Pancreas (tissue), 10 donors: ENCODE measurements at regions not wholly inside any gene's neighbourhood (a gene's known extent, or its start where the extent isn't known, plus 50 kb on each side); places are given as distances from the start of the nearest gene placed in this dataset.
"Not testable (repeated sequence)": the region's sequence is repeated elsewhere in the genome, so short reads cannot be mapped to it uniquely, and the experiment has no call there.

Experiments
- ATAC-seq, 4 donors: fragments of 200-7000 bp; cut with Tn5 transposase; one replicate each; pipeline versions ENCODE4 v1.8.0 to v1.9.1; 2020; ENCODE audit warnings: mild to moderate bottlenecking in 4 of 4, moderate library complexity in 4 of 4
- DNase-seq, 6 donors: peaks; one replicate each; pipeline ENCODE4 v3.0.0-alpha.2; 2020
- FAIRE-seq: peaks from 2 replicates; lab custom pipeline; 2012; peaks lifted over from hg19 to GRCh38; lab: Jason Lieb, UNC
- H3K27ac ChIP-seq, 4 donors: fragments of 200-600 bp; sonication (generic); 1 replicate in 3 of 4; 2 replicates in 1 of 4; pipeline versions ENCODE4 v1.5.0 to v1.8.0; 2020
- H3K27me3 ChIP-seq, 4 donors: fragments of 200-600 bp; one replicate each; pipeline ENCODE4 v1.8.0; 2021
- H3K36me3 ChIP-seq, 3 donors: fragments of 200-600 bp; sonication (generic) in 1 of 3; one replicate each; pipeline versions ENCODE4 v1.5.0 to v1.8.0; 2020 to 2021
- H3K4me1 ChIP-seq, 3 donors: fragments of 200-600 bp; one replicate each; pipeline ENCODE4 v1.8.0; 2021
- H3K4me3 ChIP-seq, 4 donors: fragments of 200-600 bp; sonication (generic) in 2 of 4; one replicate each; pipeline versions ENCODE4 v1.5.0 to v1.8.0; 2020 to 2021
- H3K9me3 ChIP-seq, 4 donors: fragments of 200-600 bp; one replicate each; pipeline ENCODE4 v1.8.0; 2021
- CTCF ChIP-seq, 4 donors: fragments of 200-600 bp; sonication (generic) in 3 of 4; IDR thresholded peaks; one replicate each; pipeline versions ENCODE4 v1.5.0 to v1.8.0; 2021; ENCODE audit warnings: antibody characterized with exemption in 4 of 4
- WGBS, 2 donors: extraction: QIAGEN DNeasy Blood & Tissue Kit; methylation state at CpG; one replicate each; pipeline ENCODE4 v1.1.7; 2013; 5-methylcytosine and 5-hydroxymethylcytosine counted together
- intact Hi-C, 3 donors: fragments of 100-400 bp; cut with DNase I; formaldehyde crosslinking; loops; one replicate each; pipeline versions ENCODE4 v1.11.1 to v1.14.2; 2022
- donor health status: healthy with polysubstance abuse.
- donor health status: DM: no; HTN: no; CAD: no; lungs with moderate emphysema.
- donor health status: DM: no; HTN: no; CAD: no.
- donor health status: control.
- donor health status: control.
- donor health status: Bipolar disorder and iron deficiency.
- donor health status: DM: yes; HTN: yes; CAD: no.
- donor health status: DM: no; HTN: no; CAD: no.
- donor health status: DM: no; HTN: no; CAD: no.
- donor health status: DM: yes; HTN: yes; CAD: no.

GRCh38 chrY:21701951-21702350 lies 167.3 kb downstream of the RBMY1A1 start:
- H3K36me3 ChIP-seq, H3K27me3 ChIP-seq, FAIRE-seq, DNase-seq, ATAC-seq, H3K9me3 ChIP-seq, H3K4me3 ChIP-seq, H3K27ac ChIP-seq, intact Hi-C loops, H3K4me1 ChIP-seq: not testable (repeated sequence)
- 34% methylated on average over 1 of the region's 1 CpG; no CpG with 5 or more reads in 1 of the 2 donors for WGBS, 2 donors

- ATAC-seq, FAIRE-seq, H3K36me3 ChIP-seq, H3K27me3 ChIP-seq, H3K4me3 ChIP-seq, H3K9me3 ChIP-seq, DNase-seq, H3K27ac ChIP-seq, intact Hi-C loops, H3K4me1 ChIP-seq: not testable (repeated sequence)
- WGBS, 2 donors, result 37% methylated on average over 5 of the region's 5 CpGs; no CpG with 5 or more reads in 1 of the 2 donors
Observed at GRCh38 chrY:21702927-21703326, 168.2 kb downstream of the RBMY1A1 start.

- no peak overlapping the region for H3K27ac ChIP-seq
- FAIRE-seq (no peak), DNase-seq (no peak), ATAC-seq (no peak)
- no peaks in the 10 kb centered on the region for H3K27me3 ChIP-seq
- no peaks in the 10 kb centered on the region for H3K9me3 ChIP-seq
- intact Hi-C loops, result no loop called here
- no peak overlapping the region for H3K4me3 ChIP-seq
- no peaks in the 10 kb centered on the region for H3K4me1 ChIP-seq
- H3K36me3 ChIP-seq, result no peaks in the 10 kb centered on the region
- no peak for TF ChIP-seq CTCF (IDR thresholded peaks at IDR 0.05)
Observed at GRCh38 chrY:21705309-21705708, 170.6 kb downstream of the RBMY1A1 start.

GRCh38 chrY:21706611-21707010 lies 171.9 kb downstream of the RBMY1A1 start:
- H3K9me3 ChIP-seq, H3K27me3 ChIP-seq, H3K27ac ChIP-seq, intact Hi-C loops, H3K36me3 ChIP-seq, H3K4me3 ChIP-seq, ATAC-seq, FAIRE-seq, DNase-seq, H3K4me1 ChIP-seq: not testable (repeated sequence)
- WGBS, 2 donors, result 51% methylated on average over 3 of the region's 3 CpGs; no CpG with 5 or more reads in 1 of the 2 donors

GRCh38 chrY:21735489-21736060 lies 158.8 kb downstream of the RBMY1D start:
- H3K4me3 ChIP-seq, H3K27ac ChIP-seq, H3K4me1 ChIP-seq, H3K9me3 ChIP-seq, DNase-seq, H3K36me3 ChIP-seq, H3K27me3 ChIP-seq, ATAC-seq, intact Hi-C loops, FAIRE-seq: not testable (repeated sequence)
- no CpG with 5 or more reads among the region's 2 CpGs for WGBS, 2 donors

- H3K4me1 ChIP-seq, H3K9me3 ChIP-seq, H3K4me3 ChIP-seq, intact Hi-C loops, H3K27ac ChIP-seq, ATAC-seq, FAIRE-seq, H3K27me3 ChIP-seq, DNase-seq, H3K36me3 ChIP-seq: not testable (repeated sequence)
- whole genome bisulfite sequencing, 2 donors, result no CpG with 5 or more reads among the region's 5 CpGs
Observed at GRCh38 chrY:21744998-21745397, 149.3 kb downstream of the RBMY1D start.

- H3K27ac ChIP-seq, H3K4me1 ChIP-seq, DNase-seq, H3K36me3 ChIP-seq, H3K4me3 ChIP-seq, FAIRE-seq, intact Hi-C loops, ATAC-seq, H3K27me3 ChIP-seq, H3K9me3 ChIP-seq: not testable (repeated sequence)
- no CpG with 5 or more reads among the region's 5 CpGs for WGBS, 2 donors
Observed at GRCh38 chrY:21760243-21760642, 134.1 kb downstream of the RBMY1D start.

- no CpG with 5 or more reads among the region's 1 CpG for WGBS, 2 donors
- FAIRE-seq, result not testable (repeated sequence)
Observed at GRCh38 chrY:21767824-21768223, 126.5 kb downstream of the RBMY1D start.

GRCh38 chrY:21782174-21782860 lies 112.0 kb downstream of the RBMY1D start:
- H3K27me3 ChIP-seq, DNase-seq, intact Hi-C loops, H3K4me3 ChIP-seq, H3K36me3 ChIP-seq, FAIRE-seq, H3K4me1 ChIP-seq, ATAC-seq, H3K27ac ChIP-seq, H3K9me3 ChIP-seq: not testable (repeated sequence)
- no CpG with 5 or more reads among the region's 4 CpGs for WGBS, 2 donors

More at GRCh38 chrY:21767824-21768223, 126.5 kb downstream of the RBMY1D start:
- H3K4me1 ChIP-seq, H3K27ac ChIP-seq, H3K4me3 ChIP-seq, H3K9me3 ChIP-seq, H3K27me3 ChIP-seq, ATAC-seq, intact Hi-C loops, H3K36me3 ChIP-seq, DNase-seq: not testable (repeated sequence)
